Liver (tissue), 8 donors: ENCODE measurements at regions not wholly inside any gene's neighbourhood (a gene's known extent, or its start where the extent isn't known, plus 50 kb on each side); places are given as distances from the start of the nearest gene placed in this dataset.

Experiments used
- DNase-seq: peaks from one replicate; pipeline ENCODE4 v3.0.0-alpha.2; 2017; ENCODE audit warnings: low spot score
- H3K27ac ChIP-seq, 2 donors: one replicate each; pipeline ENCODE4 v1.7.0; 2013; ENCODE audit warnings: inconsistent platforms in 2 of 2, low read length in 2 of 2, control low read depth in 1 of 2, low read depth in 1 of 2, mild to moderate bottlenecking in 1 of 2
- H3K27me3 ChIP-seq, 4 donors: one replicate each; pipeline versions ENCODE4 v1.6.1 to v1.7.0; 2013; ENCODE audit warnings: low read length in 3 of 4, inconsistent platforms in 1 of 4, mild to moderate bottlenecking in 1 of 4, moderate library complexity in 1 of 4; ENCODE audit not compliant: control insufficient read depth in 4 of 4, insufficient read depth in 4 of 4
- H3K36me3 ChIP-seq, 4 donors: one replicate each; pipeline versions ENCODE4 v1.6.1 to v1.7.0; 2013; ENCODE audit warnings: low read length in 3 of 4, mild to moderate bottlenecking in 3 of 4, low read depth in 1 of 4, moderate library complexity in 1 of 4; ENCODE audit not compliant: control insufficient read depth in 4 of 4, insufficient read depth in 3 of 4
- H3K4me1 ChIP-seq, 4 donors: one replicate each; pipeline versions ENCODE4 v1.6.1 to v1.7.0; 2013; ENCODE audit warnings: low read length in 3 of 4, mild to moderate bottlenecking in 3 of 4, moderate library complexity in 1 of 4; ENCODE audit not compliant: control insufficient read depth in 4 of 4, insufficient read depth in 4 of 4
- H3K4me3 ChIP-seq, 3 donors: one replicate each; pipeline versions ENCODE4 v1.6.1 to v1.7.0; 2013; ENCODE audit warnings: low read length in 3 of 3, control low read depth in 1 of 3, low read depth in 1 of 3, mild to moderate bottlenecking in 1 of 3
- H3K9ac ChIP-seq, 2 donors: one replicate each; pipeline ENCODE4 v1.7.0; 2013; ENCODE audit warnings: low read length in 2 of 2, mild to moderate bottlenecking in 2 of 2, moderate library complexity in 2 of 2, control low read depth in 1 of 2, low read depth in 1 of 2
- H3K9me3 ChIP-seq, 4 donors: one replicate each; pipeline versions ENCODE4 v1.6.1 to v1.7.0; 2013; ENCODE audit warnings: low read length in 3 of 4; ENCODE audit not compliant: control insufficient read depth in 4 of 4
- EGR1 ChIP-seq, 2 donors: IDR thresholded peaks; 2 replicates each; pipeline ENCODE4 v1.6.1; 2016 to 2018; ENCODE audit warnings: antibody characterized with exemption in 2 of 2, low read depth in 2 of 2
- FOXA1 ChIP-seq: IDR thresholded peaks from 2 replicates; pipeline ENCODE4 v1.6.1; 2016; ENCODE audit warnings: antibody characterized with exemption
- FOXA2 ChIP-seq: IDR thresholded peaks from 2 replicates; pipeline ENCODE4 v1.6.1; 2016; ENCODE audit warnings: antibody characterized with exemption
- GABPA ChIP-seq, 2 donors: IDR thresholded peaks in 1 of 2; conservative IDR thresholded peaks in 1 of 2; 2 replicates each; pipeline ENCODE4 v1.6.1; 2016; ENCODE audit warnings: antibody characterized with exemption in 2 of 2, mild to moderate bottlenecking in 1 of 2, moderate library complexity in 1 of 2
- HNF4A ChIP-seq, 2 donors: conservative IDR thresholded peaks; 2 replicates each; pipeline ENCODE4 v1.6.1; 2016; ENCODE audit warnings: antibody characterized with exemption in 2 of 2, mild to moderate bottlenecking in 2 of 2
- HNF4G ChIP-seq: IDR thresholded peaks from 2 replicates; pipeline ENCODE4 v1.6.1; 2016; ENCODE audit warnings: antibody characterized with exemption
- NR2F2 ChIP-seq: IDR thresholded peaks from 2 replicates; pipeline ENCODE4 v1.6.1; 2016; ENCODE audit warnings: antibody characterized with exemption
- RAD21 ChIP-seq, 2 donors: IDR thresholded peaks; 2 replicates each; pipeline ENCODE4 v1.6.1; 2016; ENCODE audit warnings: antibody characterized with exemption in 2 of 2, mild to moderate bottlenecking in 2 of 2
- RXRA ChIP-seq, 2 donors: IDR thresholded peaks; 2 replicates each; pipeline ENCODE4 v1.6.1; 2017 to 2018; ENCODE audit warnings: antibody characterized with exemption in 2 of 2, mild to moderate bottlenecking in 1 of 2
- SP1 ChIP-seq: IDR thresholded peaks from 2 replicates; pipeline ENCODE4 v1.6.1; 2018; ENCODE audit warnings: antibody characterized with exemption, mild to moderate bottlenecking
- TAF1 ChIP-seq: conservative IDR thresholded peaks from 2 replicates; pipeline ENCODE4 v1.6.1; 2016; ENCODE audit warnings: antibody characterized with exemption, mild to moderate bottlenecking
- YY1 ChIP-seq: IDR thresholded peaks from 2 replicates; pipeline ENCODE4 v1.6.1; 2016; ENCODE audit warnings: antibody characterized with exemption, mild to moderate bottlenecking
- WGBS: extraction: QIAGEN DNeasy Blood & Tissue Kit; methylation state at CpG from one replicate; pipeline ENCODE4 v1.1.7; 2013; 5-methylcytosine and 5-hydroxymethylcytosine counted together
- TF ChIP-seq, protein P1 (sequence below): IDR thresholded peaks from 2 replicates; pipeline ENCODE4 v1.6.1; 2016; ENCODE audit warnings: antibody characterized with exemption
- TF ChIP-seq, protein P2 (sequence below): IDR thresholded peaks from 2 replicates; pipeline ENCODE4 v1.6.1; 2016; ENCODE audit warnings: antibody characterized with exemption
- TF ChIP-seq, protein P3 (sequence below): IDR thresholded peaks from 2 replicates; pipeline ENCODE4 v1.6.1; 2016; ENCODE audit warnings: antibody characterized with exemption, mild to moderate bottlenecking
- TF ChIP-seq, protein P4 (sequence below): fragments of 150-350 bp; IDR thresholded peaks from 2 replicates; pipeline ENCODE4 v1.5.1; 2017; ENCODE audit warnings: improper control_type of control experiment, low read depth, low read length; ENCODE audit not compliant: missing input control
- TF ChIP-seq, protein P5 (sequence below): IDR thresholded peaks from 2 replicates; pipeline ENCODE4 v1.6.1; 2016; ENCODE audit warnings: antibody characterized with exemption
- donor health status: healthy.
- donor health status: healthy.
- donor health status: healthy.
- donor health status: healthy.
- donor health status: healthy.

DNA sequence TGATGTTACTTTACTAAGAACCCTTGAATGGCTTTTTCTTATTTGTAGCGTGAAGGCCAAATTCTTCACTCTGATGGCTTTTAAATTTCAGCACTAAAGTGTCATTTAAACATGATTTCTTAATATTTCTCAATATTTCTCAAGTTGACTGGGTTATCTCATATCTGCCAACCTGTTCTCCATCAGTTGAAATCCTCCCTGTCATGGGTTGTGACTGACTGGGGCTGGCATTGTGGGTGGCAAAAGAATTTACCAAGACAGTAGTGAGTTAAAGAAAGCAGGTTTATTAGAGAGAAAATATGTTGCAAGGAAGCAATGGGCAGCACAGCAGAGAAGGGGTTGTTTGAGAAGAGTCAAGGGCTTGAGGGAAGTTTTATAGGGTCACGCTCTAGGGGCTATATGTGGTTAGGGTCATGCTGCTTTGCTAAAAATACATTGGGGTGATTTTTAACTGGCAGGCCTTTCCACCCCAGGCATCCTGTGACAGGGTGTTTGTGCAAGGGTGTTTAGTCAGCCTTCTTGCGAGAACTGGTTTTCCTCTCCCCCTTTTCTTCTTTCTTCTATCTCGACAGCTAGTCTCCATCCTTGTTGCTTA, 232.8 kb upstream of the SEL1L start:
- DNase-seq, result no peak
- Histone ChIP-seq H3K27ac (no peak overlapping the region), H3K4me1 (no peaks in the 10 kb centered on the region), H3K4me3 (no peak overlapping the region), H3K27me3 (no peaks in the 10 kb centered on the region), H3K36me3 (no peaks in the 10 kb centered on the region), H3K9me3 (no peaks in the 10 kb centered on the region), H3K9ac (no peak overlapping the region)
- no peak for TF ChIP-seq NR2F2
- TF ChIP-seq, protein P1, sequence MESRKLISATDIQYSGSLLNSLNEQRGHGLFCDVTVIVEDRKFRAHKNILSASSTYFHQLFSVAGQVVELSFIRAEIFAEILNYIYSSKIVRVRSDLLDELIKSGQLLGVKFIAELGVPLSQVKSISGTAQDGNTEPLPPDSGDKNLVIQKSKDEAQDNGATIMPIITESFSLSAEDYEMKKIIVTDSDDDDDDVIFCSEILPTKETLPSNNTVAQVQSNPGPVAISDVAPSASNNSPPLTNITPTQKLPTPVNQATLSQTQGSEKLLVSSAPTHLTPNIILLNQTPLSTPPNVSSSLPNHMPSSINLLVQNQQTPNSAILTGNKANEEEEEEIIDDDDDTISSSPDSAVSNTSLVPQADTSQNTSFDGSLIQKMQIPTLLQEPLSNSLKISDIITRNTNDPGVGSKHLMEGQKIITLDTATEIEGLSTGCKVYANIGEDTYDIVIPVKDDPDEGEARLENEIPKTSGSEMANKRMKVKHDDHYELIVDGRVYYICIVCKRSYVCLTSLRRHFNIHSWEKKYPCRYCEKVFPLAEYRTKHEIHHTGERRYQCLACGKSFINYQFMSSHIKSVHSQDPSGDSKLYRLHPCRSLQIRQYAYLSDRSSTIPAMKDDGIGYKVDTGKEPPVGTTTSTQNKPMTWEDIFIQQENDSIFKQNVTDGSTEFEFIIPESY, result no peak
- no peak for TF ChIP-seq SP1
- TF ChIP-seq TAF1, result no peak
- no peak for TF ChIP-seq HNF4G
- TF ChIP-seq FOXA1, result no peak
- TF ChIP-seq HNF4A (conservative IDR thresholded peaks at IDR 0.05), result no peak
- no peak for TF ChIP-seq FOXA2
- no peak for TF ChIP-seq YY1
- TF ChIP-seq, protein P2, sequence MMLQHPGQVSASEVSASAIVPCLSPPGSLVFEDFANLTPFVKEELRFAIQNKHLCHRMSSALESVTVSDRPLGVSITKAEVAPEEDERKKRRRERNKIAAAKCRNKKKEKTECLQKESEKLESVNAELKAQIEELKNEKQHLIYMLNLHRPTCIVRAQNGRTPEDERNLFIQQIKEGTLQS, result no peak
- TF ChIP-seq EGR1 (IDR thresholded peaks at IDR 0.05; ENCODE audit: low read depth in 2 of 2), result no peak
- TF ChIP-seq, protein P3, sequence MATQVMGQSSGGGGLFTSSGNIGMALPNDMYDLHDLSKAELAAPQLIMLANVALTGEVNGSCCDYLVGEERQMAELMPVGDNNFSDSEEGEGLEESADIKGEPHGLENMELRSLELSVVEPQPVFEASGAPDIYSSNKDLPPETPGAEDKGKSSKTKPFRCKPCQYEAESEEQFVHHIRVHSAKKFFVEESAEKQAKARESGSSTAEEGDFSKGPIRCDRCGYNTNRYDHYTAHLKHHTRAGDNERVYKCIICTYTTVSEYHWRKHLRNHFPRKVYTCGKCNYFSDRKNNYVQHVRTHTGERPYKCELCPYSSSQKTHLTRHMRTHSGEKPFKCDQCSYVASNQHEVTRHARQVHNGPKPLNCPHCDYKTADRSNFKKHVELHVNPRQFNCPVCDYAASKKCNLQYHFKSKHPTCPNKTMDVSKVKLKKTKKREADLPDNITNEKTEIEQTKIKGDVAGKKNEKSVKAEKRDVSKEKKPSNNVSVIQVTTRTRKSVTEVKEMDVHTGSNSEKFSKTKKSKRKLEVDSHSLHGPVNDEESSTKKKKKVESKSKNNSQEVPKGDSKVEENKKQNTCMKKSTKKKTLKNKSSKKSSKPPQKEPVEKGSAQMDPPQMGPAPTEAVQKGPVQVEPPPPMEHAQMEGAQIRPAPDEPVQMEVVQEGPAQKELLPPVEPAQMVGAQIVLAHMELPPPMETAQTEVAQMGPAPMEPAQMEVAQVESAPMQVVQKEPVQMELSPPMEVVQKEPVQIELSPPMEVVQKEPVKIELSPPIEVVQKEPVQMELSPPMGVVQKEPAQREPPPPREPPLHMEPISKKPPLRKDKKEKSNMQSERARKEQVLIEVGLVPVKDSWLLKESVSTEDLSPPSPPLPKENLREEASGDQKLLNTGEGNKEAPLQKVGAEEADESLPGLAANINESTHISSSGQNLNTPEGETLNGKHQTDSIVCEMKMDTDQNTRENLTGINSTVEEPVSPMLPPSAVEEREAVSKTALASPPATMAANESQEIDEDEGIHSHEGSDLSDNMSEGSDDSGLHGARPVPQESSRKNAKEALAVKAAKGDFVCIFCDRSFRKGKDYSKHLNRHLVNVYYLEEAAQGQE, result no peak
- no peak for TF ChIP-seq RXRA (IDR thresholded peaks at IDR 0.05)
- TF ChIP-seq, protein P4, sequence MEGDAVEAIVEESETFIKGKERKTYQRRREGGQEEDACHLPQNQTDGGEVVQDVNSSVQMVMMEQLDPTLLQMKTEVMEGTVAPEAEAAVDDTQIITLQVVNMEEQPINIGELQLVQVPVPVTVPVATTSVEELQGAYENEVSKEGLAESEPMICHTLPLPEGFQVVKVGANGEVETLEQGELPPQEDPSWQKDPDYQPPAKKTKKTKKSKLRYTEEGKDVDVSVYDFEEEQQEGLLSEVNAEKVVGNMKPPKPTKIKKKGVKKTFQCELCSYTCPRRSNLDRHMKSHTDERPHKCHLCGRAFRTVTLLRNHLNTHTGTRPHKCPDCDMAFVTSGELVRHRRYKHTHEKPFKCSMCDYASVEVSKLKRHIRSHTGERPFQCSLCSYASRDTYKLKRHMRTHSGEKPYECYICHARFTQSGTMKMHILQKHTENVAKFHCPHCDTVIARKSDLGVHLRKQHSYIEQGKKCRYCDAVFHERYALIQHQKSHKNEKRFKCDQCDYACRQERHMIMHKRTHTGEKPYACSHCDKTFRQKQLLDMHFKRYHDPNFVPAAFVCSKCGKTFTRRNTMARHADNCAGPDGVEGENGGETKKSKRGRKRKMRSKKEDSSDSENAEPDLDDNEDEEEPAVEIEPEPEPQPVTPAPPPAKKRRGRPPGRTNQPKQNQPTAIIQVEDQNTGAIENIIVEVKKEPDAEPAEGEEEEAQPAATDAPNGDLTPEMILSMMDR, result no peak
- 79% methylated on average over 4 of the region's 4 CpGs for WGBS

DNA sequence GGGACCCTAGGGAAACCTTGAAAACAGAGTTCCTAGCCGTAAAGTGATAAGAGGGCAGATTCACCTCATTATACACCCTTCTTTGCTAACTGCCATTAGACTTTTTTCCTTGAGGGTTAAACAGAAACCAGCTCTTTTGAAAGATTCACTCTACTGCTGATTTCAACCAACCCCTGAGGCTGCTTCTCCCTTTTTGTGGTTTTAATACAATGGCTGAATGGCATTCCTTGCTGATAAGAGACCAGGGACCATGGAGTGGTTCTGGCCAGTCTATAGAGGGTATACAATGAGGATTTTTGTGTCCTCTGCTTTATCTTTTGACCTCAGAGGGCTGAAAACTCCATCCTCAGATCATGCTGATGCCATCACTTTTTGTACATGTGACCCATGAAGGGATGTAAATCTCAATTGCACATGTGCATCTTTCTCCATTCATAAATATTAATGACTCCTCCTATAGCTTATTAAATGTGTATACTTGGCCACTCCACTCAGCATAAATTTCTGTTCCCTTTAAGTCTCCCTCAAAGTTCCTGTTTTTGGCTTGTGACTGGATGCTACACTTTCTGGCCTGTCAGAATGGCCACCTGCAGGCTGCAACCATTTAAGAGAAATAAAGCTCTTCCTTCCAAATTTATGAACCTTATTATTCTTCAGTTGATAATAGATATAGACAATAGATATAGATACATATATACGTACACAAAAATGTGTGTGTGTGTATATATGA, 233.8 kb upstream of the SEL1L start:
- Histone ChIP-seq H3K4me1 (no peaks in the 10 kb centered on the region), H3K27ac (no peak overlapping the region), H3K27me3 (no peaks in the 10 kb centered on the region), H3K9ac (no peak overlapping the region), H3K9me3 (no peaks in the 10 kb centered on the region), H3K4me3 (no peak overlapping the region), H3K36me3 (no peaks in the 10 kb centered on the region)
- no peak for DNase-seq
- 82% methylated on average over 2 of the region's 2 CpGs for WGBS
- TF ChIP-seq RAD21 (IDR thresholded peaks at IDR 0.05) (no peak), FOXA1 (no peak), HNF4A (conservative IDR thresholded peaks at IDR 0.05) (no peak), GABPA (IDR thresholded peaks at IDR 0.05 in 1 of 2, conservative IDR thresholded peaks at IDR 0.05 in 1 of 2) (no peak), RXRA (IDR thresholded peaks at IDR 0.05) (no peak), FOXA2 (no peak)
- TF ChIP-seq, protein P1, result no peak
- TF ChIP-seq, protein P3, result no peak
- TF ChIP-seq, protein P5, sequence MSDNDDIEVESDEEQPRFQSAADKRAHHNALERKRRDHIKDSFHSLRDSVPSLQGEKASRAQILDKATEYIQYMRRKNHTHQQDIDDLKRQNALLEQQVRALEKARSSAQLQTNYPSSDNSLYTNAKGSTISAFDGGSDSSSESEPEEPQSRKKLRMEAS, result no peak
